ENCODE measurements at regions not wholly inside any gene's neighbourhood (a gene's known extent, or its start where the extent isn't known, plus 50 kb on each side); places are given as distances from the start of the nearest gene placed in this dataset.

DNA sequence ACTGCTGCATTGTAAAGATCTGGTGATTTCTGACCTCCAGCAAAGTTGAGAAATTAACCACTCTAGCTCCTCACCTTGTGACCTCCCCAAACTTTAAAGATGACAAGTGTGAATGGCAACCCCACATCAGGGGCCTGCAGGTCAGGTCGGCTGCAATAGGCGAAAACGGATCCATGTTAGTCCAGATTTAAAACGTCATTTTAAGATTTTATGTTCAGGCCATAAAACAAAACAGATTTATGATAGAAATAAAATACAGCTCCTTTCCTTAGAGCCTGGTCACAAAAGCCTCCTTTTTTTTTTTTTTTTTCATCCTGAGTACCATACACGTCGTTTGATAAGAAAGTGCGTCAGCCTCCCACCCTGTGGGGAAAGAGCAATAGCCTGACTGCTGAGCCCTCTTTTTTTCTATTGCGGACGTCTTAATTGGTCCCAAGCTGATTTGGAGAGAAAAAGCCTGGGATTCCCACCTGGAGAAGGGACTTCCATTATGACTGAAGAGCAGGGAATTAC, 519.2 kb upstream of the NOX3 start:
- no peak for DNase-seq

DNA sequence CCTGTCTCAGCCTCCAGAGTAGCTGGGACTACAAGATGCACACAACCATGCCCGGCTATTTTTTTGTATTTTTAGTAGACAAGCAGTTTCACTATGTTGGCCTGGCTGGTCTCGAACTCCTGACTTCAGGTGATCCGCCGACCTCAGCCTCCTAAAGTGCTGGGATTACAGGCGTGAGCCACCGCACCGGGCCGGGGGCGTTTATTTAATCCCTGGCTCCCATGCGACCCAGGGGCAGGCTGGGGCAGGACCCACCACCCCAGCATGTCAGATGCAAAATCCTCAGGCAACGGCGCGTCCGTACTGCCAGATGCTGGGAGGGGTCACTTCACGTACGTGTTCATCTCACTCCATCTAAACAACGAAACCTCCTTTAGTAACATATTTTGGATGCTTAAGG, 518.7 kb upstream of the NOX3 start:
- no peak for DNase-seq

DNA sequence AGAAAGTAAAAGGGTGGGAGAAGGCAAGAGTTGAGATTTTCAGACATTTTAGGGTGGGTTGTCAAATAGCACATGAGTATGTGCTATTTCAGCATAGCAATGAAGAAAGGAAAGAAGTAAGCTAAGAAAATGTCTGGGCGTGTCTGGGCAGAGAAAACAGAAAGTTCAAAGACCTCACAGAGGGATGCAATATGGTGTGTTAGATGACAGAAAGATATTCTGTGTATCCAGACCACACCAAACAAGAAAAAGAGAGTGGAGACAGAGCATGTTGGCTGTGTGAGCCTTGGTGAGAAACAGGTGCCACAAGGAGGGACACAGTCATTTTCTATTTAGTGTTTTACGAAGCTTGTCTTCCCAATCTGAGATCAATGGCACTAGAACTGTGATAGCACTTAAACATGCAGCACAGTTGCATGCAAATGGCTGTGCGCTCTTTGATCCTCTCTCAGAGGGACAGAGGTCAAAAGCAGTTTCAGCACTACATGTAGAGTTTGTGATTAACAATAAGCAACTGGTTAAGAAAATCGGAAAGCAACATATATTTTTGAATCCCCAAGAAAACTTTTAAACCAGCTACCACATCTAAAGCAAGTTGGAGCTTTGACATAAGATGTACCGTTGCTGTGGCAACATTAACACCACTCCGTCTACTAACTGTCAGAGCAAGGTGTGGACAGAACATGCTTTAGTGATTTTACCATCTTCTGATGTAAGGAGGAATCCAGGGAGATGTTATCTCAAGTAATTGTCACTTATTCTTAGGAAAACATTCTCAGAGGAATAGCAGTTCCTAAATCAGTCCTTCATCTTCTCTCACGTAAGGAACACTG, 515.5 kb upstream of the NOX3 start:
- DNase-seq, result no peak

DNA sequence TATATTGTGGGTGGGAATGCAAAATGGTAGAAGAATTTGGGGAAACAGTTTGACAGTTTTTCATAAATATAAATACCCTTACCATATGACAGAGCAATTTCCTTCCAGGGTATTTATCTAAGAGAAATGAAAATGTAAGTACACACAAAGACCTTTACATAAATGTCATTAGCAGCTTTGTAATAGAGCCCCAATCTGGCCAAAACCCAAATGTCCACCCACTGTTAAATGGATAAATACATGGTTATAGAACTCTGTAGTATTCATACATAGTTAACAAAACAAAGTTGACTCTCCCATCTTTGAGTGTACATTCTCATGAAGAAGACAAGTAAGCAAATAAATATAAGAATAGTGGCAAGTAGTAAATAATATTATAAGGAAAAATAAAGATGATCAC, 514.8 kb upstream of the NOX3 start:
- DNase-seq, result no peak

DNA sequence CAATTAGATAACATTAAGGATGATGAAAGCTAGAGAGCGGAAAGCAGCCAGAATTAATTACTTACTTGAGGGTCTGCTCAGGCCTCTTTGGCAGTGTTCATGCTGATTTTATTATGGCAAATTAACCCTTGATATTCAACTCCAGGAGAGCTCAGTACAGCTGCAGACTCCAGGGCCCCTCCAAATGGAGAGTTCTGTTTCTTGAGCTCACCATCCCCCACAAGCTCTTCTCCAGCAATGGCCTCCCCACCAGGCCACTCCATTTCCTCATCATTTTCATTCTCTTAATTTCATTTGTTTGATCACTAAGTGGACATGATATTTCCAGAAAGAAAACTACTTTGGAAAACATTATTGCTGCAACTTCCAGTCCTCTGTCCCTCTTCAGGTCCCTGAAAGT, 513.3 kb upstream of the NOX3 start:
- DNase-seq, result no peak

DNA sequence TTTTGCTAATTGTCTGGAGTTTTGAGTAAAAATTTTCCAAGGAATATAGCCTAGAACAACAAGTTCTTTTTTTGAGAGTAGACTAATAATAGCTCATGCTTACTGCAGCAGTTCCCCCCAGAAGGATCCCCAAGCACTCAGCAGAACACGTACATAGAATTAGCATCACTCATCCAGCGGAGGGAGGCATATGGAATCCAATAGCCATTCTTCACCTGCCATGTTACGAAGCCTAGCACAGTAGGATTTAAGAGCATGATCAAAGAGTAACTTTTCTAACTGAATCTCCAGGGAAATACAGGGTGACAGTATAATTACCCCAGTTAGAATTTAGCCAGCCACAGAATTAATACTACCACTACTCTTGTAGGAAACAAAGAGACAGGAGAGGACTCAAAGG, 511.7 kb upstream of the NOX3 start:
- no peak for DNase-seq

DNA sequence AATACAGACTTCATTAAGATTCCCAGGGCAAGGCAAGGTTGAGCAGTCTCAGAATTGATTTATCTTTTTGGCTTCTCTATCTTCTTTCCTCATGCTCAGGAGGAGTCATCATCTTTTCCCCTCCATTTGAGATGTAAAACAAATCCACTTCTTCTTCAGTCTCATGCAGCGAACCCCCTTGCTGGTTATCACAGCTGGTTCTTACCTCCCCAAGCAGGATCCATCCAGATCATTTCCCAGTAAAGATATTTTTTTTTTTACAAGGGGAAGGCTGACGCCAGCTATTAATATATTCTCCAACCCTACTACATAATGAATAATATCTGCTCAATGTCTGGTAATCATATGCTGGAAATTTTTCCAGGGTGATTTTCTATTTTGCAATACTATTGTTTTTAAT, 508.9 kb upstream of the NOX3 start:
- no peak for DNase-seq

DNA sequence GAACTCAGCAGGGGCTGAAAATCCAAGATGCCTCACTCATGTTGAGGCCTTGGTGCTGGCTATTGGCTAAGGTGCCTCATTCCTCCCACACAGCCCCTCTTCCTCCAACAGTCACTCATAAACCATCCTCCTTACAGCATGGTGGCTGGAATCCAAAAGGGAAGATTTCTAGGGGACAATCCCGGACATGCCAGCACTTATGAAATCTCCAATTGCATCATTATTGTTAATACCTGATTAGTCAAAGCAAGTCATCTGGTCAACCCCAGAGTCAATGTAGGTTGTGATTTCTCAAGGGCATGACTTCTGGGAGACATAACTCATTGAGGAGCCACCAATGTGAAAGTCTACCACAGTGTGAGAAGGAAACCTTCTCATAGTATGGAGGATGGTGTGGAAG, 506.6 kb upstream of the NOX3 start:
- DNase-seq, result no peak

DNA sequence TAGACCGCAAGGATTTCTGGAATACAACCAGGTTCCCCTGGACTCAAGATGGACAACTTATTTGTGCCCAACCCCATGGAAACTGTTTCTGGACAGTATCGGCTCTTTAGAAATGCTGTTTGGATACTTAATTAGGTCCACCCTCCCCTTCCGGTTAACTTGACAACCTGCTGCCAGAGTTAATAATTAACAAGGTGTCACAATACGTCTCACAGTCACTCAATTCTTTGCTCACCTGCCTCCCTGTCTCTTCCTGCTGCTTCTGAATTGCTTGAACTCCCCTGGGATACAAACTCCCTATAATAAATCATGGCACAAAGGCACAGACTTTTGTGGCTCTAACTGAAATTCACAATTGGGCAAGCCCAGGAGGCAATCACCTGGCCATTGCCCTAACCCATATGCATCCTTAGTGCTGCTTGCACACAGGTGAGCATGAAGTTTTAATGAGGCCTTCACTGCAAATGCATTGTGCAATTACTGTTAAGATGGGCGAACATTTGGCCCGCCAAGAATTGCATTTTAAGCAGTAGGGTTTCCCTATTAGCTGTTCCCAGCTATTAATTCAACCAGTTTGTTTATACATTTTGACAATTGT, 504.4 kb upstream of the NOX3 start:
- no peak for DNase-seq

DNA sequence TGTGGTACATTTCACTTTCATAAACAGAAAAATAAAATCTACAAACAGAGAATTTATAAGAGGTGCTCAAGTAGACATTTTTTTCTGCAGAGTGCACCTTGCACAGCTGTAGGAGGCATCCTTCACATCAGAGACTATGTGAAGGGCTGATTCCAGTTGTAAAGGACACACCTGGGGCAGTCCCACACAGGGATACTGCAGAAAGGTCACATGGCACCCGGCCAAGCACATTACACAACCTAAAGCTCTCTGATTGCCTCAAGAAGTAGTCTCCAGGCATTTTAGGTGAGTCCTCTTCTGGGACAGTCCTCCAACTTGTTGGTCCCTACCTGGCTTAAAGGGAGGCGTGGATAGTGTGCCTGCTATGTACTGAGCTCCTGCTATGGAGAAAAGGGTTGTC, 502.9 kb upstream of the NOX3 start:
- no peak for DNase-seq

DNA sequence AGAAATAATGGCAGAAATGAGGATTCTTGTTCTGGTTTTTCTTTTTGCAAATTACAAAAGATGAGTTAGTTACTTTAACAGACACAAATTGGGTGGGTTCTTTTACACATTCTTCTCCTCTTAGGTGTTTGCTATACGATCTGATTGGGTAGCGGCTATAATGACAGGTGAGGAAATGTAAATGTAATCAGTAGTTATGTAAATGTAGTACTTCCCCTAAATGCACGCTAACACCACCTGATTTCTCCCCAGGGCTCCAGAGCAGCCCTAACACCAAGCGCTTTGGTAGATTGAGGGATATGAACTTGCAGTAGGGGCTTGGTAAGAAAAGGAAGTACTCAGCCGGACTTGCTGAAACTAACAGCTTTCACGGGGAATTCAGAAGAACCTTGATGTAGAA, 499.4 kb upstream of the NOX3 start:
- no peak for DNase-seq

DNA sequence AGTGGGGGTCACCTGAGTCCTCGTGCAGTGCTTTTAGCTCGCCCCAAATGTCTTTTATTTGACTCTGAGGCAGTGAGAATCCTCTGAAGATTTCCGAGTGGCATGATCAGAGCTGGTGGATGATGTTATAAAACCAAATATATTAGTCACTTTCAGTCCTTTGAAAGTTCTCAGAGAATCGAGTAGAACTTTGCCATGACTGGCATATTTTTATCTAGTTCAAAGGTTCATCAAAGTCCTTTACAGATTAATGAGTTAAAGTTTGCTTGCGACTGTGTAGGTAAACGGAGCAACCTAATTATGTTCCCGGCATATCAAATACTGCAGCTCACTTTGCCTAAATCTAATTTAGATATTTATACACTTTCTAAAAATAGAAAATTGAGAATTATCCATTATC, 498.5 kb upstream of the NOX3 start:
- DNase-seq, result no peak

DNA sequence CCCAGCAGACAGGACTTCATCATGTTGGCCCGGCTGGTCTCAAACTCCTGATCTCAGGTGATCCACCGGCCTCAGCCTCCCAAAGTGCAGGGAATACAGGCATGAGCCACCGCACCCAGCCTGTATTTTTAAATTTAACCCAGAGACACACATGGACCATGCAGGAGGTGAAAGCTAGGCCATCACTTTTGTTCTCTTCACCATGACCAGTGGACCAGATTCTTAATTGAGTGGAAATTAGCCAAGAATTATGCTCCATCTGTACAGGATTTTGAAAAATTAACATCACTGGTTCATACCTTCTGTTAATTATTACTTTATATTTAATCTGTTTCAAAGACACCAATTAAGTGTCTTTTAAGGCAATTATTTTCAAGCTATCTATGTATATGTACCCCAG, 493.6 kb upstream of the NOX3 start:
- DNase-seq, result no peak

DNA sequence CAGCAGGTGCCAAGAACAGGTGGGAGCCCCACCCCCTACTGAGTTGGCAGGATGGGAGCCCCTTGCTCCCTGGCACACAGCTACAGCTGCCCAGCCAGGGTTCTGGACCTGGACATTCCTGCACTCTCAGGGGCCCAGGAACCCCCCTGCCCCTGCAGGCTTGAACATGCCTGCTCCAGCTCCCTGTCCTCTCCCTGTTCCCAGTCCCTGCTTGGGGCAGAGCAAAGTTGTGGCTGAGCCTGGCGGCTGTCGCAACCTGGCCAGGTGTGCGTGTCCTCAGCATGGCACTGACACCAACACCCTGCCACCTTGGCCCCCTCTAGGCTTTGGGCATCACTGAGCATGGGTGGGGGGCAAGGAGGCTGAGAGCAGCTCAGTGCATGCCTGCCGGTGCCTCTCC, 491.2 kb upstream of the NOX3 start:
- DNase-seq, result no peak

DNA sequence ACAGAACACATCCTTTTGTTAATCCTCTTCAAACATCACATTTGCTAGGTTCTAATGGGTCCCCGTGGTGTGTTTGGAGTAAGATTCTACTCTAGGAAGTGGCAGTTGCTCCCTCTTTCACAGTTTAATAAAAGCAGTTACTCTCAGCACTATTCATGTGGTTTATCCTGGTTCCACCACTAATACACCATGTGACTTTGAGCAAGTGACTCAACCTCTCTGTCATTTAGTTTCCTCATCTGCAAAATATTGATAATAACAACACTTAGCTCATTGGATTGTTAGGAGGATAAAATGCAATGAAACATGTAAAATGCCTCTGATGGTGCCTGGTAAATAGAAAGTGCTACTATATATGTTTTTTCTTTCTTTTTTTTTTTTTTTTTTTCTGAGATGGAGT, 488.0 kb upstream of the NOX3 start:
- DNase-seq, result no peak

DNA sequence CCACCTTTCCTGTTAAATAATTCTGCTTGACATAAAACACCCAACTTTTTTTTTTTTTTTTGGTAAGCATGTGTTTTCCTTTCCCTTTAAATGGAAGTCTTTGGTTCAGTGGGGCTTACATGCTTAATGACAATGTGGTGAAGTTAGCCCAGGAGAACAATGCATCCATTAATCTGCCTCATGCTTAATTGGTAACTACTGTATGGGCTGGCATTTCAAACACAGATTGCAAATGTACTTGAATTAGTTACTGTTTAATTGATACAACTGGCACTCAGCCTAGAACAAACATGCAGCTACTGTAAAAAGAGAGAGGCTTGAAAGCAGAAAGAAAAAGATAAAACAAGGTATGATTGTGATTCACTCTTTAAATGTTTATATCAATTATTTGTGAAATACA, 483.6 kb upstream of the NOX3 start:
- DNase-seq, result no peak

DNA sequence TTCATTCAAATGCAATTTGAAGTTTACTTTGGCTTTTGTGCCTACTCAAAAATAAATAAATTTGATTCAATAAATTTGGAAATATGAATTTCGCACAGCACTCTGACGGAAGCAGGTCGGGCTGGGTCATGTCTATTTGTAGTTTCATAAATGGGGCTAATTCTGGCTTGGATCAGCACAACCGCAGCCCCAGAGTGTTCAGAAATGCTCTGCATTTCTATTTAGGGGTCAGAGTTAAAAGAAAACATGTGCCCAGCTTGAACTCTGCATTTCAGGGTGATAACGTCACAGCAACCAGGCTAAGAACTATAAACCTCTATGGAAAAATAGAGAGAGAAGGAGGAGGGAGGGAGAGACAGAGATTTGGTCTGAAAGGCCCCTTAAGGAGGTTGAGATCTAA, 480.9 kb upstream of the NOX3 start:
- DNase-seq, result no peak

DNA sequence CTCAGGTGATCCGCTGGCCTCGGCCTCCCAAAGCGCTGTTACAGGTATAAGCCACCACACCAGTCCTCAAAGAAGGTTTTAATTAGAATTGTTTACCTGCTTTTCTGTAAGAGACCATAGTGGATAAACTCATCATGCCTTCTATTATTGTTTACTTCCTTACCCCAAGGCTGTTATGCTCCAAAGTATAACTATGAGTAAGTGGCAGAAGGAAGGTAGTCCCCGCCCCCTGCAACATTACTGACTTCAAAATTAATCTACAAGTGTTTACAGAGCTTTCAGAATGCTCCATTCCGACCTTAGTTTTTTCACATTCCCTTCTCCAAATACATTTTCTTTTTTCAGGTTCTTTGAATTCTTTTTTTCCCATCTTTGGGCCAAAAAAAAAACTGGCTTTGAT, 480.5 kb upstream of the NOX3 start:
- no peak for DNase-seq

DNA sequence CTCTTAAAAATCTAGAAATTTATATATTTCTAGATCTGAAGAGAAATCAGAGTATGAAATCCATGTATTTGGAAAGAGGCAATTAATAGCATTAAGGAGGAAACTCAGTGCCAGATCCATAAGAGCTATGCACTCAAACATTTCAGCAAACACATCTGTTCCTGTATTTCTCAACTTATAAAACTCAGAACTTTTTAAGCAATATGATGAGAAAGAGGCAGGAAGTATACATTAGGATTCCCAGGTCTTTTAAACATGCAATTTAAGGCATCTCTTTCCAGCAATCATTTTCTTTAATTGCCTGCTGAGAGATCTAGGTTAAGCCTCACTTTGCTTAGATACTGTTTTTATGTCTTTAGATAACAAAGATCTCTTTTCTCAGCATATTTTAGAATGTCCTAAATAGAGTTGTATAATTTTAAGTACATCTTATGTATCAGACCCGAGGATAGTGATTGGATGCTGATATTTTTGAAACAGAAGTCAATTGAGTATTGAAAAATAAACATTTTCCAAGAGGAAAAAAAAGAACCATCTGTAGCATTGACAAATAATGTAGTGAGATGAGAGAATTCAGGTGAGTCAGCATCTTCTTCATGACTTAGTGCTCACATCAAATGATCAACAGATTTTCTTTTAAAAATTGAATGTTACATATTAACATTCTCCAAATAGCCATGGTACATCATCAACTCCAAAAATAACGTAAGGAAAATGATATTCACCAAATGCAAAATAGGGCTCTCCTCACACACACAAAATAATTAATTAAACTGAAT, 461.4 kb upstream of the NOX3 start:
- DNase-seq, result no peak

DNA sequence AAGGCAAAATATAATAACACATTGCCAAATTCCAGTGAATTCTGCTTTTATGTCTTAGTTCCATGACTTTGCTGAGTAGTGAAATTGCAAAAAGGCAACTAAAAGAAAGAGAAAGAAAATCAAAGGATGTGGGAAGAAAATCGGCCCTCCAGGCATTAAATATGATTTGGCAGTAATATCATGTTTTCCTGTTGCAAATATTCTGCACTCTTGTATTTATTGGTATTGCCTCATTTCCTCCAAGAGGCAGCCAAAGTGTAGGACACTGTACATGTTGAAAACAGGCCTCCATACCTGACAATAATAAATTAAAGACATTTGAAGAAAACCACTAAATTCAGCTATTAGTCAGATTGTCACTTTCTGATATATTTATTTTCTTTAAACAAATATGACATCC, 460.0 kb upstream of the NOX3 start:
- no peak for DNase-seq

DNA sequence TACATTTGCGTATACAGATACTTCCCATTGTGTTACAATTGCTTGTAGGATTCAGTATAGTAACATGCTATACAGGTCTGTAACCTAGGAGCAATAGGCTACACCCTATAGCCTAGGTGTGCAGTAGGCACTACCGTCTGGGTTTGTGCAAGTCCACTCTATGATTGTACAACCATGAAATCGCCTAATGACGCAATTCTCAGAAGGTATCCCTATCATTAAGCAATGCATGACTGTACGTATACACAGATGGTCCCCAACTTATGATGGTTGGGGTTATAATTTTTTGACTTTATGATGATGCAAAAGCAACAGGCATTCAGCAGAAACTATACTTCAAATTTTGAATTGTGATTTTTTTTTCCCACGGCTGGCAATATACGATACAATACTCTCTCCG, 458.2 kb upstream of the NOX3 start:
- DNase-seq, result no peak

DNA sequence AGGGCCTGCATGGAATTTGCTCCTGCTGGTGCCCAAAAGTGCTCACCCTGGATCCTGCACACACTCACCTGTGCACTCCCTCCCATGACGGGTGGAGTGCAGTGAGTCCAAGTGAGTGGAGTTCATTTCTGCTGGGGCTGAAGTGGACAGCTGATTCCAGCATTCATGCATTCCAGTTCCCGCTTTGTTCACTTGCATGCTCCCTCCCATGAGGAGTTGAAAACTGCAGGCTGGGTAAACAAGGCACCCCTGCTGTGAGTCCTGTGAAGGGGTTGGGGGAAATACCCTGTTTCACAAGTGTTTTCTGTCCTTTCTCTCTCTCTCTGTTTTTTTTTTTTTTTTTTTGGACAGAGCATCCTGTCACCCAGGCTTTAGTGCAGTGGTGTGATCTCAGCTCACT, 454.1 kb upstream of the NOX3 start:
- DNase-seq, result no peak

DNA sequence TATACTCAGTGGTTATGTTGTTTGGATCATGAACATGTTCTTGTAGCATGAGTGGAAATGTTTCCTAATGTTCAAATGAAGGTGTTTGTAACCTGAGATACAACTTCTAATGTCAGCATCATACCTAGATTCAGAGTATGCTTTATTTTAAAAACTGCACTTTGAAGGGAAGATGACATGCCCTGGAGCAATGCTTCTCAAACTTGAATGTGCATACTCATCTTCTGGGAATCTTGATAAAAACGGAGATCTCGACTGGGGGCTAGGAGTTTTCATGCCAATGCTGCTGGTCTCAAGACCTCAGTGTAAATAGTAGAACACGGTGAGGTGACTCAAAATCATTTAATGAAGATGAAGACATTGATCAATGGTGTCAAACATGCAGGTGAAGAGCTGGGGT, 440.0 kb upstream of the NOX3 start:
- DNase-seq, result no peak

DNA sequence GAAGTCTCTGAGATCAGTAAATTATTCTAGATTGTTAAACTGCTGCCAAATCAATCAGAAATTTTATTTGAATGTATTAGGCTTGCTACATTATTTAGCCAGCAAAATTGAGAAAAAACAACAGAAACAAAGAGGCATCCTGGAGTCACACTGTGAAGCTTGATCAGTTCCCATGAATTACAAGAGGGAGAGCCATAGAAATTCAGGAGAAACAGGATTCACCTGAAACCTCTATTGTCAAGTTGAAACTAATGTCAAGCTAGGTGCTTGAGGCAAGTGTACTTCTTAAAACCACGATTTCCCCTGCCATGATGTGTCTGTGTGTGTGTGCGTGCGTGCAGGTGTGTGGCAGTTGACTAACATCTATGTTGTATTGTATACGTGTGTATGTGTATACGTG, 439.1 kb upstream of the NOX3 start:
- DNase-seq, result no peak

Data from occipital lobe (tissue), 1 donor.